ENCODE measurements at regions not wholly inside any gene's neighbourhood (a gene's known extent, or its start where the extent isn't known, plus 50 kb on each side); places are given as distances from the start of the nearest gene placed in this dataset.

DNA sequence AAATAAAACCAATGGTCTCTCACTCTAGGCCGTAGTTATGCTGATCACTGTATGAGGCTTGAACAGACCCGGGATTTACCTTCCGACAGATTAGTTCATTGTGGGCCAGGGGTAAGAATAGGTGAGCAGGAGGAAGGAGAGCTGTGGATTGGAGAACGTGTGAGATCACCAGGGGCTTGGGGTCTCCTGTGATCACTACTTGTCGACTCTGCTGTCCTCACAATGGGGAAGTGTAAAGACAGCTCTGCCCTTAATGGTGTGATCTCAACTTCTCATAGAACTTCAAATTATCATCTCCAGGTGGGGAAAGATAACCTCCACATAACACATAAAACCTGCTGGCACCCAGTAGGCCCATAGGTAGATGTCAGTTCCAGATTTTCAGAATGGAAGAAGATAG lies 56.2 kb upstream of the RPS6KA3 start:
- DNase-seq (ENCODE audit: low read depth in 2 of 2) = no peak

DNA sequence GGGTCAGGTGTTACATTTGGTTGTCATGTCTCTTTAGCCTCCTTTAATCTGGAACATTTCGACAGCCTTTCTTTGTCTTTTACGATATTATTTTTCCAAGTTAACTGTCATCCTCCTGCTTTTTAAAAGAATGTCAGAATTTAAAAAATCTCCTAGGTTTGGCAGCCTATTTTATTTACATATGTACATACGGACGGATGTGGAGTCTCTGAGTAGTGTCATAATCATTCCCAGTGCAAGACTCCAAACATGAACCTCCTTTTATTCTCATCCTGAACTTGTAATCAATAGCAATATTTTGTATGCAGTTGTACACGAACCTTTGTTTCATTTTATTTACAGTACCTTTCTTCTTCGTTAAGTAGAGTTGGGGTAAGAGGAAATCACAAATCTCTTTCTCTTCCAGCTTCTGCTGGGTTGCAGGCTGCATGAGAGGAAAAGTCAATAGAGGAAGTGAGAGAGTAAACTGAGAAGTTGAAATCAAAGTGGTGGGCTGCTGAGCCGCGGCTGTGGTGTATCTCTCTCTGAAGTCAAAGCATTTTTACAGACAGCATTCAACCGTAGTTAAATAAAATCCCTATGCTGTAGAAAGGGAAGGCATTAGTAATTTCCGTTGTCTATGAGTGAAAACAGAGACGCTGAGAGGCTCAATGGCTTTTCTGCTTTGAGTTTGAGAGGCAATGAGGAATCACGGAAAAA lies 53.9 kb upstream of the RPS6KA3 start:
- DNase-seq (ENCODE audit: low read depth in 2 of 2) = no peak

DNA sequence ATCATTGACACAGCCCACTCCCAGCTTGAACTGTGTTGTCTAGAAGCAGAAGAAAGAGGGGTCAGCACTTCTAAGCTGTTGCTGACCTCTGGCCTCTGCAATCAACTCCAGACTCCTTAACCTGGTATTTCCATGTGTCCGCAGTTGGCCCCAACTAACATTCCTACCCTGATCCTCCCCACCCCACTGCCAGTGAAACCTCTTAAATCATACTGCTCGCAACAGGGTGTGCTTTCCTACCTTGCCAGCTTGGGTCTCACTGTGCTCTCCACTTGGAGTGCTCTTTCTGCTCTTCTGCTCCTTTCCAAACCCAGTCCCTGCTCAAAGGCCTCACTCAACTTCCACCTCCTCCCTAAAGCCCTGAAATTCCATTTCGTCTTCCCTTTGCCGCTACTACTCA lies 52.3 kb upstream of the RPS6KA3 start:
- no peak for DNase-seq (ENCODE audit: low read depth in 2 of 2)

DNA sequence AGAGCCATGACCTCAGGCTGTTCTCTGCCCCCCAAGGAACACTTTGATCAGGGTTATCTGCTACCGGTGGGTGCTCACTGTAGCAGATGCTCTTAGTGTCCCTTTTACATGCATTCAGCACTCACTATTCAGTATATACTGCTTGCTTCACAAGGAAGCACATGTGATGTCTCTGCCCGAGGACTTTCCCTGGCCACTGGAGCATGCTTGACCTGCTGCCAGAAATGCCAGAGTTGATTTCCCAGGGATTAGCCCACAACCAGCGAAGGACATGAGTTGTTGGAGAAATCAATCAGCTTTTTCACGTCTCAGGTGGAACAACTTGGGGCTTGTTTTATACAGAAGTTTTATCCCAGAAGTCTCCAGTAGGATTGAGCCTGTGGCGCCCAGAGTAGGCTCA lies 51.2 kb upstream of the RPS6KA3 start:
- no peak for DNase-seq (ENCODE audit: low read depth in 2 of 2)

Measured in stimulated activated CD4-positive, alpha-beta T cell treated with anti-CD3 and anti-CD28 coated beads, Interleukin-1b, Interleukin-23, amount 100 ng/mL, for 1 hour (primary cell).